ENCODE measurements at regions not wholly inside any gene's neighbourhood (a gene's known extent, or its start where the extent isn't known, plus 50 kb on each side); places are given as distances from the start of the nearest gene placed in this dataset.

- no peaks in the 10 kb centered on the region for H3K9me3 ChIP-seq (ENCODE audit: control insufficient read depth in 4 of 4, insufficient read depth in 3 of 4, low read length in 3 of 4)
- DNase-seq (no peak), ATAC-seq (ENCODE audit: insufficient read depth, low FRiP score) (no peak)
- H3K27ac ChIP-seq (ENCODE audit: low read depth in 1 of 2, low read length in 1 of 2), result no peak overlapping the region
- no peaks in the 10 kb centered on the region for H3K27me3 ChIP-seq (ENCODE audit: control insufficient read depth in 3 of 3, insufficient read depth in 3 of 3, low read length in 2 of 3)
- 89 to 100% methylated on average over 1 of the region's 1 CpG for WGBS, 2 donors
- no peaks in the 10 kb centered on the region for H3K4me1 ChIP-seq (ENCODE audit: control insufficient read depth in 5 of 5, insufficient read depth in 5 of 5, low read length in 5 of 5)
- H3K4me3 ChIP-seq, result no peak overlapping the region
- no peak overlapping the region for H3K9ac ChIP-seq (ENCODE audit: insufficient read depth in 1 of 2, low read length in 2 of 2)
- no peaks in the 10 kb centered on the region for H3K36me3 ChIP-seq (ENCODE audit: control insufficient read depth in 4 of 4, insufficient read depth in 4 of 4, low read length in 4 of 4)
- TF ChIP-seq CTCF (IDR thresholded peaks at IDR 0.05; ENCODE audit: control extremely low read depth, extremely low read depth), result no peak
These were observed 273.6 kb downstream of the GRIN2B start for GRCh38 chr12:13707829-13708228.

DNA sequence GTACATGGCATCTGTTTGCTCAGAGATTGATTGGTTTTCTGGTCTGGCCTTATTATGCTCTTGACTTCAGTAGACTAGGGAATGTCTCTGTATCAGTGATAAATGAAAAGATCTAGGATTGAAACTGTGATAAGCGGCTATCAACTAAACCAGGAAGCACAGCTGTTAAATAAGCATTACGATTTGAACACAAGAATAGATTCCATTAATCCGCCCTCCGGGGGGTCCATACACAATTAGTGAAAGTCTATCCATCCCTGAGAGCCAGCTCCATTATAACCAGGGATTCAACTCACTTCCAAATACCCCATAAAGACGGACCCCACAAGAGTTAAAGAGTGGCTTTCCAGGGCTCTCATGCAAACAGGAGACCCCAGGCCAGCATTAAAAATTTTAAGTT is 279.0 kb downstream of the GRIN2B start:
- ATAC-seq (ENCODE audit: insufficient read depth, low FRiP score), result no peak
- Histone ChIP-seq H3K27ac (ENCODE audit: low read depth in 1 of 2, low read length in 1 of 2) (no peak overlapping the region), H3K9ac (ENCODE audit: insufficient read depth in 1 of 2, low read length in 2 of 2) (no peak overlapping the region), H3K4me3 (no peak overlapping the region), H3K27me3 (ENCODE audit: control insufficient read depth in 3 of 3, insufficient read depth in 3 of 3, low read length in 2 of 3) (peaks cover 0 to 4% (median 0%) of the 10 kb centered on the region in 3 donors), H3K36me3 (ENCODE audit: control insufficient read depth in 4 of 4, insufficient read depth in 4 of 4, low read length in 4 of 4) (no peaks in the 10 kb centered on the region), H3K4me1 (ENCODE audit: control insufficient read depth in 5 of 5, insufficient read depth in 5 of 5, low read length in 5 of 5) (no peaks in the 10 kb centered on the region), H3K9me3 (ENCODE audit: control insufficient read depth in 4 of 4, insufficient read depth in 3 of 4, low read length in 3 of 4) (peaks cover 0 to 2% (median 0%) of the 10 kb centered on the region in 4 donors)
- TF ChIP-seq CTCF (IDR thresholded peaks at IDR 0.05; ENCODE audit: control extremely low read depth, extremely low read depth), result no peak
- no peak for DNase-seq
- 49% methylated on average over 5 of the region's 5 CpGs for WGBS, 2 donors

DNA sequence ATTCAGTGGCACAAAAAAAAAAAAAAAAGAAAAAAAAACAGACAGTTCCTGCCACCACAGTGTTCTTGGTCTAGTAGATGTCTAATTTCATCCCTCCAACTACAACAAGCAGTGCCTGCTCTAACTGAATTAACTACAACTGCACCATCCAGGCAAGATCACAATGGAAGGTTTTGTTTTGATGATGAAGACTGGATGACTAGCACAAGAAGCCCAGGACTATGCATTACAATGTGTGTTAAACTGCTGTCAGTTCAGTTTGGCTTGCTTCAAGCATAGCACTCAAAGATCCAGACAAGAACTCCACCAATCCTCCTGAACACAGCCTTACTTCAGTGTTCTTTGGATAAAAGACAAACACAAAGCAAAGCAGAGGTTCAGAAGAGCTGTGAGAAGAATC is 279.9 kb downstream of the GRIN2B start:
- DNase-seq (no peak), ATAC-seq (ENCODE audit: insufficient read depth, low FRiP score) (no peak)
- TF ChIP-seq CTCF (IDR thresholded peaks at IDR 0.05; ENCODE audit: control extremely low read depth, extremely low read depth), result no peak
- Histone ChIP-seq H3K4me1 (ENCODE audit: control insufficient read depth in 5 of 5, insufficient read depth in 5 of 5, low read length in 5 of 5) (no peaks in the 10 kb centered on the region), H3K36me3 (ENCODE audit: control insufficient read depth in 4 of 4, insufficient read depth in 4 of 4, low read length in 4 of 4) (no peaks in the 10 kb centered on the region), H3K4me3 (no peak overlapping the region), H3K27me3 (ENCODE audit: control insufficient read depth in 3 of 3, insufficient read depth in 3 of 3, low read length in 2 of 3) (peaks cover 0 to 7% (median 0%) of the 10 kb centered on the region in 3 donors), H3K27ac (ENCODE audit: low read depth in 1 of 2, low read length in 1 of 2) (no peak overlapping the region), H3K9ac (ENCODE audit: insufficient read depth in 1 of 2, low read length in 2 of 2) (no peak overlapping the region), H3K9me3 (ENCODE audit: control insufficient read depth in 4 of 4, insufficient read depth in 3 of 4, low read length in 3 of 4) (peaks cover 0 to 2% (median 0%) of the 10 kb centered on the region in 4 donors)

GRCh38 chr12:13697973-13698372 is 283.4 kb downstream of the GRIN2B start:
- no peaks in the 10 kb centered on the region for H3K36me3 ChIP-seq (ENCODE audit: control insufficient read depth in 4 of 4, insufficient read depth in 4 of 4, low read length in 4 of 4)
- ATAC-seq (ENCODE audit: insufficient read depth, low FRiP score) (no peak), DNase-seq (no peak)
- no peak overlapping the region for H3K9ac ChIP-seq (ENCODE audit: insufficient read depth in 1 of 2, low read length in 2 of 2)
- peaks cover 0 to 7% (median 0%) of the 10 kb centered on the region in 3 donors for H3K27me3 ChIP-seq (ENCODE audit: control insufficient read depth in 3 of 3, insufficient read depth in 3 of 3, low read length in 2 of 3)
- H3K27ac ChIP-seq (ENCODE audit: low read depth in 1 of 2, low read length in 1 of 2), result no peak overlapping the region
- peaks cover 0 to 2% (median 0%) of the 10 kb centered on the region in 4 donors for H3K9me3 ChIP-seq (ENCODE audit: control insufficient read depth in 4 of 4, insufficient read depth in 3 of 4, low read length in 3 of 4)
- 79 to 96% methylated on average over 11 of the region's 11 CpGs for WGBS, 2 donors
- no peak overlapping the region for H3K4me3 ChIP-seq
- no peak for TF ChIP-seq CTCF (IDR thresholded peaks at IDR 0.05; ENCODE audit: control extremely low read depth, extremely low read depth)
- H3K4me1 ChIP-seq (ENCODE audit: control insufficient read depth in 5 of 5, insufficient read depth in 5 of 5, low read length in 5 of 5), result no peaks in the 10 kb centered on the region
